H1 (cell line): ENCODE measurements at regions not wholly inside any gene's neighbourhood (a gene's known extent, or its start where the extent isn't known, plus 50 kb on each side); places are given as distances from the start of the nearest gene placed in this dataset.

Experiments used
- CTCF ChIA-PET: fragments of 300-600 bp; sonication (Branson Sonifier 250); formaldehyde crosslinking; loops from one replicate; lab custom pipeline; 2021; ENCODE audit not compliant: partially characterized antibody; lab: Charles Lee
- POLR2A ChIA-PET: fragments of 300-600 bp; sonication (Branson Sonifier 250); formaldehyde crosslinking; loops from one replicate; lab custom pipeline; 2021; ENCODE audit warnings: inconsistent platforms; ENCODE audit not compliant: partially characterized antibody; lab: Charles Lee
- DNase-seq, 2 experiments: peaks; one replicate each; pipeline versions ENCODE4 v3.0.0 to v3.0.0-alpha.2; 2010 to 2022; ENCODE audit warnings: low spot score in 2 of 2, low read depth in 1 of 2, mixed read lengths in 1 of 2
- FAIRE-seq: peaks from 2 replicates; lab custom pipeline; 2011; peaks lifted over from hg19 to GRCh38; lab: Jason Lieb, UNC
- H2AFZ ChIP-seq: 2 replicates; pipeline ENCODE4 v1.8.1; 2012; ENCODE audit warnings: low read length, inconsistent platforms
- H2AK5ac ChIP-seq: 2 replicates; pipeline ENCODE4 v1.6.1; 2013; ENCODE audit warnings: low read depth, low read length
- H2BK120ac ChIP-seq: replicated peaks from 2 replicates; pipeline ENCODE3; 2013; ENCODE audit warnings: low read depth, low read length, inconsistent platforms
- H2BK12ac ChIP-seq: 2 replicates; pipeline ENCODE4 v1.6.1; 2013; ENCODE audit warnings: low read depth, low read length
- H2BK15ac ChIP-seq: 2 replicates; pipeline ENCODE4 v1.6.1; 2013; ENCODE audit warnings: low read length
- H2BK20ac ChIP-seq: 2 replicates; pipeline ENCODE4 v1.6.1; 2013; ENCODE audit warnings: low read length
- H2BK5ac ChIP-seq: 2 replicates; pipeline ENCODE4 v1.6.1; 2013; ENCODE audit warnings: low read depth, low read length
- H3K14ac ChIP-seq: 2 replicates; pipeline ENCODE4 v1.6.1; 2013; ENCODE audit warnings: inconsistent platforms; ENCODE audit not compliant: insufficient read length
- H3K18ac ChIP-seq: 2 replicates; pipeline ENCODE4 v1.6.1; 2013; ENCODE audit warnings: low read length; ENCODE audit errors: extremely low read depth
- H3K23ac ChIP-seq: 2 replicates; pipeline ENCODE4 v1.6.1; 2013; ENCODE audit warnings: inconsistent platforms; ENCODE audit not compliant: insufficient read length
- H3K23me2 ChIP-seq: 2 replicates; pipeline ENCODE4 v1.6.1; 2013; ENCODE audit warnings: low read depth, low read length
- H3K27ac ChIP-seq: 2 replicates; pipeline ENCODE4 v1.6.1; 2011; ENCODE audit warnings: low read depth, low read length, inconsistent platforms
- H3K27me3 ChIP-seq, 4 experiments: replicated peaks in 1 of 4; 1 replicate in 1 of 4; 2 replicates in 3 of 4; pipeline versions ENCODE4 v1.6.1 to v1.8.1; 2011 to 2013; ENCODE audit warnings: low read length in 3 of 4, mild to moderate bottlenecking in 3 of 4, inconsistent platforms in 2 of 4, mixed read lengths in 2 of 4, moderate library complexity in 1 of 4; ENCODE audit not compliant: control insufficient read depth in 3 of 4, insufficient read depth in 3 of 4; ENCODE audit errors: extremely low read depth in 1 of 4
- H3K36me3 ChIP-seq, 4 experiments: 2 replicates each; pipeline versions ENCODE4 v1.6.1 to v1.8.1; 2011 to 2013; ENCODE audit warnings: mild to moderate bottlenecking in 4 of 4, low read length in 3 of 4, moderate library complexity in 2 of 4, control low read depth in 1 of 4, inconsistent platforms in 1 of 4; ENCODE audit not compliant: insufficient read depth in 4 of 4, control insufficient read depth in 2 of 4
- H3K4ac ChIP-seq: replicated peaks from 2 replicates; pipeline ENCODE3; 2013; ENCODE audit warnings: low read length, low read depth, mixed read lengths, inconsistent platforms; ENCODE audit not compliant: insufficient read length
- H3K4me1 ChIP-seq, 4 experiments: replicated peaks in 1 of 4; 1 replicate in 1 of 4; 2 replicates in 3 of 4; pipeline versions ENCODE4 v1.6.1 to v1.8.1; 2011 to 2013; ENCODE audit warnings: low read length in 3 of 4, inconsistent platforms in 2 of 4, mixed read lengths in 1 of 4; ENCODE audit not compliant: insufficient read depth in 4 of 4, control insufficient read depth in 3 of 4
- H3K4me2 ChIP-seq, 2 experiments: 2 replicates each; pipeline versions ENCODE4 v1.6.1 to v1.8.1; 2011 to 2013; ENCODE audit warnings: low read depth in 2 of 2, low read length in 2 of 2, control low read depth in 1 of 2, inconsistent platforms in 1 of 2, mild to moderate bottlenecking in 1 of 2; ENCODE audit not compliant: insufficient read depth in 1 of 2
- H3K4me3 ChIP-seq, 4 experiments: fragments of 200-600, 300-600 bp in 1 of 4; sonication (generic), shearing (Covaris generic), sonication (Bioruptor Twin) in 1 of 4; 2 replicates each; pipeline versions ENCODE4 v1.5.1 to v1.8.1; 2011 to 2016; ENCODE audit warnings: low read length in 4 of 4, low read depth in 3 of 4, control low read depth in 2 of 4, inconsistent platforms in 2 of 4, mild to moderate bottlenecking in 2 of 4, mixed read lengths in 1 of 4, moderate library complexity in 1 of 4; ENCODE audit not compliant: insufficient read depth in 2 of 4; ENCODE audit errors: extremely low read depth in 1 of 4
- H3K56ac ChIP-seq: replicated peaks from 2 replicates; pipeline ENCODE3; 2013; ENCODE audit warnings: low read depth, mild to moderate bottlenecking, mixed read lengths, low read length, inconsistent platforms; ENCODE audit not compliant: insufficient read length
- H3K79me1 ChIP-seq: 2 replicates; pipeline ENCODE4 v1.6.1; 2013; ENCODE audit warnings: low read depth, low read length, control low read depth
- H3K79me2 ChIP-seq, 2 experiments: 2 replicates each; pipeline versions ENCODE4 v1.6.1 to v1.8.1; 2012 to 2013; ENCODE audit warnings: low read length in 2 of 2, mild to moderate bottlenecking in 2 of 2, inconsistent platforms in 1 of 2; ENCODE audit not compliant: insufficient read depth in 2 of 2, control insufficient read depth in 1 of 2
- H3K9ac ChIP-seq, 4 experiments: replicated peaks in 1 of 4; 1 replicate in 1 of 4; 2 replicates in 3 of 4; pipeline versions ENCODE4 v1.6.1 to v1.8.1; 2011 to 2013; ENCODE audit warnings: low read depth in 3 of 4, low read length in 3 of 4, control low read depth in 2 of 4, mild to moderate bottlenecking in 2 of 4, moderate library complexity in 2 of 4, inconsistent platforms in 1 of 4; ENCODE audit errors: extremely low read depth in 1 of 4
- H3K9me3 ChIP-seq, 2 experiments: 2 replicates each; pipeline versions ENCODE4 v1.6.1 to v1.8.1; 2012 to 2013; ENCODE audit warnings: mild to moderate bottlenecking in 2 of 2, moderate library complexity in 2 of 2, control low read depth in 1 of 2, inconsistent platforms in 1 of 2, low read depth in 1 of 2, low read length in 1 of 2, mixed read lengths in 1 of 2; ENCODE audit not compliant: insufficient read depth in 2 of 2
- H4K20me1 ChIP-seq, 2 experiments: replicated peaks in 1 of 2; 2 replicates each; pipeline versions ENCODE3 to v1.8.1; 2011 to 2013; ENCODE audit warnings: inconsistent platforms in 2 of 2, low read length in 2 of 2, mild to moderate bottlenecking in 1 of 2; ENCODE audit not compliant: insufficient read depth in 2 of 2, control insufficient read depth in 1 of 2
- H4K5ac ChIP-seq: 2 replicates; pipeline ENCODE4 v1.6.1; 2013; ENCODE audit warnings: low read length, low read depth, mixed read lengths, inconsistent platforms; ENCODE audit not compliant: insufficient read length
- H4K8ac ChIP-seq: 2 replicates; pipeline ENCODE4 v1.8.0; 2013; ENCODE audit warnings: mild to moderate bottlenecking, moderate library complexity, low read length, inconsistent platforms; ENCODE audit not compliant: insufficient read depth; ENCODE audit errors: extremely low read depth
- H4K91ac ChIP-seq: replicated peaks from 2 replicates; pipeline ENCODE3; 2013; ENCODE audit warnings: low read length, mixed read lengths, inconsistent platforms; ENCODE audit not compliant: insufficient read length
- ASH2L ChIP-seq: fragments of 200-600, 300-600 bp; sonication (generic); IDR thresholded peaks from one replicate; pipeline ENCODE4 v1.7.1; 2017; ENCODE audit warnings: low read length
- GTF2F1 ChIP-seq: IDR thresholded peaks from 2 replicates; pipeline ENCODE4 v1.6.1; 2012; ENCODE audit warnings: low read depth, low read length, improper control_type of control experiment, borderline replicate concordance
- WGBS, 2 experiments: shearing (Covaris generic) in 1 of 2; methylation state at CpG; one replicate each; pipeline versions ENCODE4 v1.1.6 to v1.1.7; 2013 to 2015; ENCODE audit warnings: low lambda C conversion rate in 2 of 2, mixed read lengths in 2 of 2, inconsistent platforms in 1 of 2, low coverage in 1 of 2, missing lambda C conversion rate in 1 of 2; ENCODE audit not compliant: insufficient replicate concordance in 2 of 2, insufficient coverage in 1 of 2, insufficient read length in 1 of 2; ENCODE audit errors: extremely low coverage in 1 of 2, missing lambda C conversion rate in 1 of 2; 5-methylcytosine and 5-hydroxymethylcytosine counted together

- H3K27me3 ChIP-seq, result no peaks in the 10 kb centered on the region
- H3K36me3 ChIP-seq, result no peaks in the 10 kb centered on the region
- no peak overlapping the region for H3K9ac ChIP-seq
- FAIRE-seq (no peak), DNase-seq (no peak)
- H3K4me1 ChIP-seq, result no peaks in the 10 kb centered on the region; a peak in 2 of 7 replicates
- no peak overlapping the region for H2BK15ac ChIP-seq
- no peak overlapping the region for H4K8ac ChIP-seq
- no peak overlapping the region for H4K91ac ChIP-seq
- H3K23ac ChIP-seq, result no peak overlapping the region
- H2BK120ac ChIP-seq, result no peak overlapping the region
- no peak overlapping the region for H3K4ac ChIP-seq
- H3K18ac ChIP-seq, result no peak overlapping the region
- no peak overlapping the region for H2BK12ac ChIP-seq
- H3K56ac ChIP-seq, result no peak overlapping the region
- no peak overlapping the region for H3K27ac ChIP-seq
- no peak overlapping the region for H4K5ac ChIP-seq
- H3K79me1 ChIP-seq, result no peaks in the 10 kb centered on the region
- H3K4me3 ChIP-seq, result no peak overlapping the region
- no peaks in the 10 kb centered on the region for H3K9me3 ChIP-seq
- no peaks in the 10 kb centered on the region for H3K79me2 ChIP-seq
- POLR2A ChIA-PET, result interaction anchor here (0.6 kb wide), 1 partner anchor 11 kb away, joined by 3 read pairs; no protein-coding TSS in a partner anchor
- H2AFZ ChIP-seq, result no peak overlapping the region
- no peak overlapping the region for H3K14ac ChIP-seq
- H3K23me2 ChIP-seq, result no peaks in the 10 kb centered on the region; the same call in 1 of the 2 replicates
- WGBS, 2 experiments, result 96% methylated on average over 1 of the region's 1 CpG; no CpG with 5 or more reads in 1 of the 2 experiments
- H2AK5ac ChIP-seq, result no peak overlapping the region
- no peak overlapping the region for H3K4me2 ChIP-seq
- no peaks in the 10 kb centered on the region for H4K20me1 ChIP-seq
- no peak overlapping the region for H2BK20ac ChIP-seq
- CTCF ChIA-PET, result interaction anchor here (0.7 to 2.2 kb wide), 9 partner anchors 9 to 1180 kb away, joined by 3 to 10 read pairs (median 3); no protein-coding TSS in a partner anchor
- TF ChIP-seq GTF2F1 (no peak), ASH2L (no peak)
- no peak overlapping the region for H2BK5ac ChIP-seq
Measured at GRCh38 chr2:198309081-198309480, 504.7 kb downstream of the PLCL1 start.
